Ovary (tissue), 3 donors: ENCODE measurements at regions not wholly inside any gene's neighbourhood (a gene's known extent, or its start where the extent isn't known, plus 50 kb on each side); places are given as distances from the start of the nearest gene placed in this dataset.

Experiments
- CTCF ChIP-seq, 3 donors: fragments of 450-650 bp in 2 of 3; fragments of 200-600 bp in 1 of 3; IDR thresholded peaks; one replicate each; pipeline versions ENCODE4 v1.5.1 to v1.8.0; 2016 to 2022; ENCODE audit warnings: antibody characterized with exemption in 3 of 3, mild to moderate bottlenecking in 1 of 3
- POLR2A ChIP-seq: fragments of 450-650 bp; IDR thresholded peaks from one replicate; pipeline ENCODE4 v1.6.1; 2017; ENCODE audit warnings: antibody characterized with exemption, mild to moderate bottlenecking, moderate library complexity
- donor health status: DM: no; HTN: no; CAD: no.

GRCh38 chr15:61309031-61309511, 80.0 kb upstream of the RORA start:
- TF ChIP-seq CTCF (IDR thresholded peaks at IDR 0.05) (no peak), POLR2A (no peak)
